GM12873 (cell line): ENCODE measurements at regions not wholly inside any gene's neighbourhood (a gene's known extent, or its start where the extent isn't known, plus 50 kb on each side); places are given as distances from the start of the nearest gene placed in this dataset.

Experiments used
- TF ChIP-seq, protein P1 (sequence below): IDR thresholded peaks from 2 replicates; pipeline ENCODE4 v1.5.1; 2012; ENCODE audit warnings: low read depth, mild to moderate bottlenecking, moderate library complexity, low read length, control low read depth; ENCODE audit not compliant: insufficient read depth; ENCODE audit errors: missing control alignments

DNA sequence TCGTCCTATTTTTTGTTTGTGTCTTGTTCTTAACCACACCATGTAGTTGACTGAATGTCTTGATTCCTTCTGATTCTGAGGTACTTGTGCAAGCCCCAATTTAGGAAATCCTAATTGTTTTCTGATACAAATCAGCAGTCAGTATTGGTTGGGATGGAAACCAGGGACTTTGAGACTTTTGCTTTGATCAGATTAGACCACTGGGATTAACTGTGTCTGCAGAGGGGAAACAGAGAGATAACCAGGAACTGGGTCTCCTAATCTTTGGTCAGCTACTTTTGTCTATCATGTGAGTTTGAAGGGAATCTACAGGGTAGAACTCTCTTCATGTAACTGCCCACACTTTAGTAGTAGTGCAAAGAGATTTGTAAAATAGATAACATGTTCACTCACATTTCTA, 173.8 kb upstream of the POC5 start:
- TF ChIP-seq, protein P1, sequence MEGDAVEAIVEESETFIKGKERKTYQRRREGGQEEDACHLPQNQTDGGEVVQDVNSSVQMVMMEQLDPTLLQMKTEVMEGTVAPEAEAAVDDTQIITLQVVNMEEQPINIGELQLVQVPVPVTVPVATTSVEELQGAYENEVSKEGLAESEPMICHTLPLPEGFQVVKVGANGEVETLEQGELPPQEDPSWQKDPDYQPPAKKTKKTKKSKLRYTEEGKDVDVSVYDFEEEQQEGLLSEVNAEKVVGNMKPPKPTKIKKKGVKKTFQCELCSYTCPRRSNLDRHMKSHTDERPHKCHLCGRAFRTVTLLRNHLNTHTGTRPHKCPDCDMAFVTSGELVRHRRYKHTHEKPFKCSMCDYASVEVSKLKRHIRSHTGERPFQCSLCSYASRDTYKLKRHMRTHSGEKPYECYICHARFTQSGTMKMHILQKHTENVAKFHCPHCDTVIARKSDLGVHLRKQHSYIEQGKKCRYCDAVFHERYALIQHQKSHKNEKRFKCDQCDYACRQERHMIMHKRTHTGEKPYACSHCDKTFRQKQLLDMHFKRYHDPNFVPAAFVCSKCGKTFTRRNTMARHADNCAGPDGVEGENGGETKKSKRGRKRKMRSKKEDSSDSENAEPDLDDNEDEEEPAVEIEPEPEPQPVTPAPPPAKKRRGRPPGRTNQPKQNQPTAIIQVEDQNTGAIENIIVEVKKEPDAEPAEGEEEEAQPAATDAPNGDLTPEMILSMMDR, result no peak

DNA sequence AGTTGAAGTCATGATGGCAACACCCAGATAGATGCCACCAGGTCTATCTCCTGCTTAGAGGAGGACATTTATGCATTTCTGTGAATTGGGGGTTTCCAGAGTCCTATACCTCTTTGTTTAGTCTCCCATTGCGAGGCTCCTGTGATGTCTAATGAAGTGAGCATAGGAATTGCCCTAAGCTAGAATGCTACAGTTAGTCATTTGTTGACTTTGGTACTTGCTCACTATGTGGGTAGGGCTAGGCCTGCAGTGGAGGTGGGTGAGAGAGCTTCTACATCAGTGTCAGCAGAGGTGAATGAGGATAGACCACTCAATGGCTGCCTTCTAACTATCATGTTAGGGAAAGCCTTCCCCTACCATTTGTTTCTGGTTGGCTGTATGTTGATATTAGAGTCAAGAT, 173.3 kb upstream of the POC5 start:
- TF ChIP-seq, protein P1, result no peak

DNA sequence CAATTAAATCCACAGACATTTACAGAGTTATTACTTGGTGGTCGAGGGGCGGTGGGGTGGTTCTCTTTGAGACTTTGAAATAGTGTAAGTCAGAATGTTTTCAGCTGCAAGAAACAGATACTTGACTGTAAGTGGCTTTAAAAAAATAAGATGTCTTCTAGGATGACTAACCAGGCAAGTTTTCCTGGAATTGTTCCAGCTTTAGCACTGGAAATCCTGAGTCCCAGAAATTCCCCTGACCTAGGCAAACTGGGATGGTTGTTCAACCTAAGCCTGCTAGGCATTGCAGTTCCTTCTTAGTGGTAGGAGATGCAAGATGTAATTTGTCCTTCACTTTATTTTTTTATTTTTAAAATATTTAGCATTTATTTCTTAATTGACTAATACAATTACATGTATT, 169.5 kb upstream of the POC5 start:
- TF ChIP-seq, protein P1, result no peak

DNA sequence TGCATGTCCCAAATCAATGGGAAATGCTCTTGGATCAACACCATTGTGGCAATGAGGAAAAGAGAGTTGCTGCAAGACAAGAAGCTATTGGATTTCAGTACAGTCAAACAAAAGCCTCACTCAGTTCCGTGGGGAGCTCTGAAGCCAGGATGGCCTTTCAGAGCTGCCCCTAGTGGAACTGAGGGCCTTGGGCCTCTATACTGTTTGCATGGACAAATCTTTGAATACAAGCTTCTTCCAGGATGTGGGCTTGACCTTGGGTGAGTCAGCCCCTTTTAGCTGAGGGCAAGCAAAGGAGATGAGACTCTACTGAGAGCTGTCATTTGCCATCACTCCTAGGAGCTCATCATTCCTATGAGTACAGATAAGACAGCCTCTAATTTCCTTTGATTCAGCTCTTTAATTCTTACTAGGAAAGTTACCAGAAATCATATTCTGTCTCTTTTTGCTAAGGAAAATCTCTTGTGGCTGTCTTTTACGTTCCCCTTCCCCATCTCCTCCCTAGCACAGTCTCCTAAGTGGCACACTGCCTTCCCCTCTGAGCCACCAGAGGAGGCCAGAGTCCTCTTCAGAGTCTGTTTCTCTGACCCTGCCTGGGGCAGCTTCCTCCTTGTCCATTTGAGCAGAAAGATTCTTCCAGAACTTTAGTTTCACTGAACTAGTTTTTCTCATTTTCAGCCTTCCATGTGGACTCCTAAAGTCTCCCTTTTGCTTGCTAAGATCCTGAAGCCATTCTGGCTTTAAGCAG, 168.8 kb upstream of the POC5 start:
- TF ChIP-seq, protein P1, result peak; percentile 72

DNA sequence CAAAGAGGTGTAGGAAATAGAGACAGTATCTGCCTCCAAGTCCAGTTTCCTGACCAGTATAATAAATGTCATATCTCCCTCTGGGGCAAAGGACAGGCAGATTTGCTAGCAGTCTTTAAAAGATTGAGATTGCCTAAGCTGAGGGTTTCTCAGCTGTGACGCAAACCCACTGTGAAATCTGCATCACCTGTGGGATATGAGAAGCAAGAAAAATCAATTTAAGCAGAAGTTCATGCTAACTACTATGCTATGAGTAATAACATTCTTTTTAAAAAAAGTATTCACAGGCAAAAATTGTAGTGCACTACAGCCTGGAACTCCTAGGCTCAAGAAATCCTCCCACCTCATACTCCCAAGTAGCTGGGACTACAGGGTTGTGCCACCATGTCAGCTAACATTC, 168.1 kb upstream of the POC5 start:
- TF ChIP-seq, protein P1, result no peak

DNA sequence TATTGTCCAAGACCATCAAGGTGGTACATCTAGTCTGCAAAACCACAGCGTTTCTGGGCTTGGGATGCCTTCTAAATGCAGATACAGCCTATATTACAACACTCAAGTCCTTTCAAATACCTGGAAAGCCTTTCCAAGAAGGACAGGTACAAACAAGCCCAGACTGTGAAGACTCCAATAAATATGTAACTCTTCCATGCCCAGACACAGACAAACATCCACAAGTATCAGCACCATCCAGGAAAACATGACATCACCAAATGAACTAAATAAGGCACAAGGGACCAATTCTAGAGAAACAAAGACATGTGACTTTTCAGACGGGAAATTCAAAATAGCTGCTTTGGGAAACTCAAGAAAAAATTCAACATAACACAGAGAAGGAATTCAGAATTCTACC, 152.7 kb upstream of the POC5 start:
- TF ChIP-seq, protein P1, result no peak

DNA sequence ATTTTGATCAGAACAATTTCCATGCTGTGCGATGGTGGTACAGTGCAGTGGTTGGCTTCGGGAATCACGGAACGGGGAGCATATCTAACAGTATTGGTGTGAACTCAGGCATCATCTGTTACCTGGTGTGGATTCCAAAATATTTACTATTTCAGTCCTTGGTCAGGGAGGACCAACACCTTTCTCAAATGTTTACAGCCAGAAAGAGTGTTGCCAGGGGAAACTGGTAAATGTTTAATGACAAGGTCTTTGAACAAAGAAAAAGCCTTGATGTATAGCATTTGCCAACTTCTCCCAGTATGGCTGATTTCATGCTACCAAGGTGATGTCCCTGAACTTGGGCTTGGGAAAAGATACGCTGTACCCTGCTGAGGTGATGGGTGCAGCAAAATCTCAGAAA, 145.6 kb upstream of the POC5 start:
- TF ChIP-seq, protein P1, result no peak

DNA sequence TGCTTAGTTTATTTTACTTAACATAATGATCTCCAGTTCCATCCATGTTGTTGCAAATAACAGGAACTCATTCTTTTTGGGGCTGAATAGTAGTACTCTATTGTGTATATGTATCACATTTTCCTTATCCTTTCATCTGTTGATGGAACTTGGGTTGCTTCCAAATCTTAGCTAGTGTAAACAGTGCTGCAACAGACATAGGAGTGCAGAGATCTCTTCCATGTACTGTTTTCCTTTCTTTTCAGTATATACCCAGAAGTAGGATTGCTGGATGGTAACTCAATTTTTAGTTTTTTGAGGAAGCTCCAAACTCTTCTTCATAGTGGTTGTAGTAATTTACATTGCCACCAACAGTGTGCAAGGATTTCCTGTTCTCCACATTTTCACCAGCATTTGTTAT, 138.8 kb upstream of the POC5 start:
- TF ChIP-seq, protein P1, result no peak
